NCI-H146 treated with DMSO at 0.1 percent for 48 hours (cell line): ENCODE measurements at regions not wholly inside any gene's neighbourhood (a gene's known extent, or its start where the extent isn't known, plus 50 kb on each side); places are given as distances from the start of the nearest gene placed in this dataset.

Experiments
- DNase-seq: peaks from one replicate; lab custom pipeline; 2025; ENCODE audit not compliant: unreplicated experiment; lab: John Stamatoyannopoulos, UW

- no peak for DNase-seq
Observed at GRCh38 chr5:143476601-143477211, 73.2 kb upstream of the NR3C1 start.

- no peak for DNase-seq
Observed at GRCh38 chr5:143474616-143475015, 71.1 kb upstream of the NR3C1 start.

DNA sequence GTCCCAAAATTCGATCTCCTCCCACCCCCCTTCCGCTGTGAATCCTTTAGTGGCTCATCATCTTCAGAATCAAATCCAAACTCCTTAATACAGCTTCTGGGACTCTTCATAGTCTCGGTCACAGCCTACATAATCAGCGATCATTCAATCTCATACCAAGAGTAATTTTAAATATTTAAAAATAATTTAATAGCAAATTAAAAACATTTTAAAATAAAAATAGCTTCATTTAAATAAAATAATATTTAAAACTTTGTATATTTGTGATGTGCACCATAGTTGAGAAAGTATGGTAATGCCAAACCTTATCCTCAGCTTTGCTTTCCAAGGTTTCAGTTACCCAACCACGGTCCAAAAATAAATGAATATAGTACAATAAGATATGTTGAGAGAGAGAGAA lies 70.0 kb upstream of the NR3C1 start:
- DNase-seq: no peak

DNA sequence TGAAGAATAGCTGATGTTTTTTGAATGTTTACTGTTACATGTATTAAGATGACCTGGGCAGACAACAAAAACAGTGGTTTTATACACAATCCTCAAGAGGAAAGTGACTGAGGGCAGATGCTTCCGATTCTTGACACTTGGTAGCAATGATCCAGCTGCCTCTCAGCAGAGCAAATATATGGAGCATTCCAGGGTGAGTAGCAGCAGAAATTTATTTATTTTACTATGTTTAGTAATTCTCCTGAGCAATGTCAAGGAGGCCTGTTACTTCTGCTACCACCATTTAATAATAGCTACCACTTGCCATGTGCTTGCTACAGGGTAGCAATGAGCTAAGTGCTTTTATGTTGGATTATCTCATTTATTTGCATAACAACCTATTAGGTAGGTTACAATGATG lies 69.1 kb upstream of the NR3C1 start:
- no peak for DNase-seq

DNA sequence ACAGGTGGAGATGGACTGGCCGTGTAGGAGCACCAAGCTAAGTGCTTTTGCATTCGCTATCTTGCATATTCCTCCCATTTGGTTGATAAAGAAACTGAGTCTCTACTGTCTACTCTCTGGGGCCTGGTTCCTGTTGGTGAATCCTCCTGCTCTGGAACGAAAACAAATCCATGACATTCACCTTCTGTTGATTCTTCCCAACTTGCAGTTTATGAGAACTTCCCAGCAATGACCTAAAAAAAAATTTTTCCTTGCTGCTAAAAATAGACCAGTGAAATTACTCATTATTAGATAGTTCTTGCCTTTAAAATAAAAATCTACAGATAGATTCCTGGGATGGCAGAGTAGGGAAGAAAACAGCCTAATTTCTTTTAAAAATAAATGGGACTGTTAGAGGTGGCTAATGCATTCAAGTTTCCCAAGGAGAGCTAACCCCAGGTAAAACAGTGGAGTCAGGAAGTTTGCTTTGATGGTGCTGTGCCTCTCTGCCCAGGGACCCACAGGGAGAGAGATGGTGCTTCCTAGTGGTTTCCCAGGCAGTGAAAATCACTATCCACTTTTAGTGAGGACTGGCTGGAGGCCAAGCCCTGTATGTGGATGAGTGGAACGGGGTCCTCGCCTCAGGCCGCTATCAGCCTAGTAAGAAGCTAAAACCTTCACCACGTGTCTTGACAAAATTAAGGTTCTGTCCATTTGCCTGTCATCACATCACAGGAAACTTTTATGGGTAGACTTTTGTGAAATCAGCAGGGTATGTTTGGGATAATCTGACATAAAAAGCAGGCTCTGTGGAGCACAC lies 68.4 kb upstream of the NR3C1 start:
- DNase-seq: no peak

GRCh38 chr5:143471041-143471509 lies 67.6 kb upstream of the NR3C1 start:
- no peak for DNase-seq

DNA sequence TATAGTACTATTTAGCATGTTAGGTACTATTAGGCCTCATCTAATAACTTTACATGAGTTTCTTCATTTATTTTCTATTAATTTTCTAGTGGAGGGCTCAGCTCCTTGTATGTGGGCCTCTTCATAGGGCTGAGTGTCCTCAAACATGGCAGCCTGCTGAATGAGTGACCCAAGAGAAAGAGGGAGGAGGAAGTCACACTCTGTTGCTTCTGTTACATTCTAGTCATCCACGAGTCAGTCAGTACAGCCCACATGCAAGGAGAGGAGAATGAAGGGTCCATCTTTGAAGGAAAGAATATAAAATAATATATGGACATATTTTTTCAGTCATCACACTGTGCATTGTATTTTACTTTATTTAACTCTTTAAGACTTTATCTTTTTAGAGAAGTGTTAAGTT lies 66.6 kb upstream of the NR3C1 start:
- no peak for DNase-seq

GRCh38 chr5:143469125-143469524 lies 65.6 kb upstream of the NR3C1 start:
- no peak for DNase-seq

DNA sequence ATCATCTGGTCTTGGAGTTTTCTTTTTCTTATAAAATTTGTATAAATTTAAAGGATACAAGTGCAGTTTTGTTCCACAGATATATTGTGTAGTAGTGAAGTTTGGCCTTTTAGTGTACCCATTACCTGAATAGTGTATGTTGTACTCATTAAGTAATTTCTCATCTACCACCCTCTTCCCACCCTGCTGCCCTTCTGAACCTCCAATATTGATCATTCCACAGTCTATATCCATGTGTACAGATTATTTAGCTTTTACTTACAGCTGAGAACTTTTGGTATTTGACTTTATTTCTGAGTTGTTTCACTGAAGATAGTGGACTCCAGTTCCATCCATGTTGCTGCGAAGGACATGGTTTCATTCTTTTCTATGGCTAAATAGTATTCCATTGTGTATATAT lies 63.1 kb upstream of the NR3C1 start:
- DNase-seq: no peak

DNA sequence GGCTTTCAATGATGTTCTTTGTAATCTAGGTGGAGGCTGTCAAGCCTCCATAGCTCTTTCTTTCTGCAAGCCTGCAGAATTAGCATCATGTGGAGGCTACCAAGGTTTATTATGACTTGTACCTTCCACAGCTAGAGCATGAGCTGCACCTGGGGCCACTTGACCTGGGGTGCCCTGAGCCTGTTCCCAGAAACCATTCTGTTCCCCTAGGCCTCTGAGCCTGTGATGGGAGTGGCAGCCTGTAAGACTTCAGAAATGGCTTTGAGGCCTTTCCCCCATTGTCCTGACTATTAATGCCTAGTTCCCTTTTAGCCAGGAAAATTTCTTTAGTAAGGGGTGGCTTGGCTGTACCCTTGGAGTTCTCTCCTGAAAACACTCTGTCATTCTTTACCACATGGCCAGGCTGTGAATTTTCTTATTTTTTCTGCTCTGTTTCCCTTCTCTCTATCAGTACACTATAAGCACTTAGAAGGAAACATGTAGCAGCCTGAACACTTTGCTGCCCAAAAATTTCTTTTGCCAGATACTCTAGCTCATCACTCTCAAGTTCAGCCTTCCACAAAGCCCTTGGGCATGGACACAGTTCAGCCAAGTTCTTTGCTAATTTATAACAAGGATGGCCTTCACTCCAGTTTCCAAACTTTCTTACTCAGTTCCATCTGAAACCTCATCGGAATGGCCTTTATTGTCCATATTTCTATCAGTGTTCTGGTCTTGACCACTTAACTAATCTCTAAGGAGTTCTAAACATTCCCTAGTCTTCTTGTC lies 61.4 kb upstream of the NR3C1 start:
- DNase-seq: no peak

DNA sequence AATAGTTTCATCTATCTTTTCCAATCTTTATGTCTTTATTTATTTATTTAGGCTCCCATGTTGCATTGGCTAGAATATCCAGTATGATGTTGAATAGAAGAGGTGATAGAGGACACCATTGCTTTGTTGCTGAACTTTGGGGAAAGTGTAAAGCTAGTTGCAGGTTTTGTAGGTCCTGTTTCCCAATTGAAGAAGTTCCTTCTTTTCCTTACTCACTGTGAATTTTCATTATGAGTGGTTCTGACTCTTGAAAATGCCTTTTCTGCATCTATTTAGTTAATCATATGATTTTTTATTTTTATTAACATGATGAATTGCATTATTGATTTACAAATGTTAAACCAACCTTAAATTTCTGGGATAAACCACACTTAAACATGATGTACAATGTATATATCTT lies 58.9 kb upstream of the NR3C1 start:
- DNase-seq: no peak

DNA sequence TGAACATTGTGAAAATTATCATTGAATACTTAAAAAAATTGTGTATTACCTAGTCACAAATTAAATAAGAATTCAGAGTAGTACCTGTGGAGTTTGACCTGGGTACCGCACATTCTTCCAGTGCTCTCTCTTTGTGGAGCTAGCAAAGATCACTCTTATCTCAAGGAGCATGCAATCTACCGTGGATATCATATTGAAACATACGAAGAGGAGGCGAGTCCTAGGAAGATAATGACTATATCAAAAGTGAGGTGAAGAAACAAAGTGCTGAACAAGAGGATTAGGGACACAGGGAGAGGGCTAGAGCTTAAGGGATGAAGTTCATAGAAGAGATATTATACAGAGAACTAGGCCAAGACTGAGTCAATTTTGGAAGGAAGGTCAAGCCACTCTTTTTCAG lies 55.9 kb upstream of the NR3C1 start:
- DNase-seq: no peak

DNA sequence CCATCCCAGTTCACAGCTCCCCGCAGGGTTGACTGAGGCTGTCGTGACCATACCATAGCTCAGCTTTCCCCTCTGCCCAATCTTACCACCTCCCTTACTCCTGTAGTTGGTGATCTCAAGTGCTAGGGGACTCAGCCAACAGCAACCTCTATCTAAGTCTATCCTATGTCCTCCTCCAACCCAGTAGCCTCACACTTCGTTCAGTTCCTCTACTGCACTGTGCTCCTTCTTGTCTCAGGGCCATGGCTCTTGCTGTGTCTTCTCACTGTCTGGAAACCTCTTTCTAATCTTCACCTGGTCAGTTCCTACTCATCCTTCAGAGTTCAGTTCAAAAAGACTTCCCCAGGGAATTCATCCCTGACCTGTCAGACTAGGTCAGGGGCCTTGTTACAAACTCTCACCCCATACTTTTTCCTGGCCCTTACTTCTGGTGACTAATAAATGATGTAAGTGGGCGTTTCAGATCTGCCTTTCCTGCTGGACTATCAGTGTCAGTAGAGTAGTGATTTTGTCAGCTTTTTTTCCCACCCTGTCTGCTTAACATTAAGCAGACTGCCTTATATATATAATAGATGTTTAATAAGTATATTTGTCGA lies 53.6 kb upstream of the NR3C1 start:
- no peak for DNase-seq

DNA sequence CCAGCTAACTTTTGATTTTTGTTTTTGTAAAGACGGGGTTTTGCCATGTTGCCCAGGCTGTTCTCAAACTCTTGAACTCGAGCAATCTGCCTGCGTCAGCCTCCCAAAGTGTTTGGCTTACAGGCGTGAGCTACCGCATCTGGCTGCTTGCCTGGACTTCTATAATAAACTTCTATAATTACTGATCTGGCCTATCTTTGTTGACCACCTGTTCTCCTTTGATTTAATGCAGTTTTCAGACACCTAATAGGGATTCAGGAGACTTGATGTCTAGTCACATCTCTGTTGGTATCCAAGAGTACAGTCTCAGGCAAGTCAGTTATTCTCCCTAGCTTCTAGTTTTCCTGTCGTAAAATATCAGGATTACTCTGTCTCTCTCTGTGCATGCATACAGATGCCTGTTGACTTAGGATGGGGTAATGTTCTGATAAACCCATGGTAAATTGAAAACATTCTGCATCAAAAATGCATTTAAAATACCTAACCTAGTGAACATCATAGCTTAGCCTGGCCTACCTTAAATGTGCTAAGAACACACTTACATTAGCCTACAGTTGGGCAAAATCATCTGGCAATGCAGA lies 51.5 kb upstream of the NR3C1 start:
- DNase-seq: no peak

DNA sequence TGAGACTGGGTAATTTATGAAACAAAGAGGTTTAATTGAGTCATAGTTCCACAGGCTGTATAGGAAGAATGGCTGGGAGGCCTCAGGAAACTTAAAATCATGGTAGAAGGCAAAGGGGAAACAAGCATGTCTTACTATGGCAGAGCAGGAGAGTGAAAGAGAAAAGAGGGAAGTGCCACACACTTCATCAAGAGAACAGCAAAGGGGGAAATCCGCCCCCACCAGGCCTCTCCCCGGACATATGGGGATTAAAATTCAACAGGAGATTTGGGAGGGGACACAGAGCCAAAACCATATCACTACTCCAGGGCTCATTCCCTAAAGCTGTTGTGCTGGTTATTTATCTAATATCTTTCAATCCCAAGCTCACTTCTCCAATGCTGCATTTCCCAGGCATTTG lies 50.2 kb upstream of the NR3C1 start:
- DNase-seq: no peak
